Mucosa of rectum (tissue), 2 donors: ENCODE measurements at regions not wholly inside any gene's neighbourhood (a gene's known extent, or its start where the extent isn't known, plus 50 kb on each side); places are given as distances from the start of the nearest gene placed in this dataset.

ENCODE experiments used
- H3K27ac ChIP-seq, 2 donors: one replicate each; pipeline ENCODE4 v1.7.0; 2013; ENCODE audit warnings: inconsistent platforms in 2 of 2, low read depth in 2 of 2, low read length in 2 of 2
- H3K27me3 ChIP-seq, 2 donors: one replicate each; pipeline ENCODE4 v1.7.0; 2013; ENCODE audit warnings: low read length in 2 of 2; ENCODE audit not compliant: control insufficient read depth in 2 of 2, insufficient read depth in 2 of 2
- H3K36me3 ChIP-seq, 2 donors: one replicate each; pipeline ENCODE4 v1.7.0; 2013; ENCODE audit warnings: low read length in 2 of 2; ENCODE audit not compliant: control insufficient read depth in 2 of 2, insufficient read depth in 2 of 2
- H3K4me1 ChIP-seq, 2 donors: one replicate each; pipeline ENCODE4 v1.7.0; 2013; ENCODE audit warnings: low read length in 2 of 2, mild to moderate bottlenecking in 1 of 2; ENCODE audit not compliant: control insufficient read depth in 2 of 2, insufficient read depth in 2 of 2
- H3K4me3 ChIP-seq, 2 donors: one replicate each; pipeline ENCODE4 v1.7.0; 2013; ENCODE audit warnings: low read length in 2 of 2
- H3K9ac ChIP-seq, 2 donors: one replicate each; pipeline ENCODE4 v1.7.0; 2013; ENCODE audit warnings: low read length in 2 of 2, low read depth in 1 of 2, mild to moderate bottlenecking in 1 of 2
- H3K9me3 ChIP-seq, 2 donors: one replicate each; pipeline ENCODE4 v1.7.0; 2013; ENCODE audit warnings: low read length in 2 of 2; ENCODE audit not compliant: control insufficient read depth in 2 of 2
- donor health status: healthy.
- donor health status: Normal muscosa, but diverticular disease.

DNA sequence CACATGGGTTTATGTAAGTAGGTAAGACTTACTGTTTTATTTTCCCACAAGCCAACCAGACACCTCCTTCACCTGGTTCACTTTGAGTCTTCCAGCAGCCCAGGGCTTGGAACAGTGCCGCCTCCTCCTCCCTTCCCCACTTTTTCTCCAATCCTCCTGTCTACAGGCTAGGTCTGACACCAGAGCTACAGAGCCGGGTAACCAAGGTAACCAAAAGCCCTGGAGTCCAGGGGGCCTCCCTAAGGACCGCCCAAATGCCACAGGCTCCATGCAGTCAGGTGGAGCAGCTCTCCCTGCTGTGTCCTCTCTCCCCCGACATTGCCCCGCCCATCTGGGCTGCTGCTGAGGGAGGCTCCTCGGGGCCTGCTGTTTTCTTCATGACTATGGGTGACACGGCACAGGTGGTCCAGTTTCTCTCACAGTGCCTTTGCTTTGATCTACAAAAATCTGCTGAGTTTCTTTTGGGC is 138.0 kb upstream of the EFNA5 start:
- Histone ChIP-seq H3K4me3 (no peak overlapping the region), H3K27ac (no peak overlapping the region), H3K27me3 (no peaks in the 10 kb centered on the region), H3K9me3 (peaks cover 0 to 1% of the 10 kb centered on the region in 2 donors), H3K9ac (no peak overlapping the region), H3K36me3 (no peaks in the 10 kb centered on the region), H3K4me1 (no peaks in the 10 kb centered on the region)

DNA sequence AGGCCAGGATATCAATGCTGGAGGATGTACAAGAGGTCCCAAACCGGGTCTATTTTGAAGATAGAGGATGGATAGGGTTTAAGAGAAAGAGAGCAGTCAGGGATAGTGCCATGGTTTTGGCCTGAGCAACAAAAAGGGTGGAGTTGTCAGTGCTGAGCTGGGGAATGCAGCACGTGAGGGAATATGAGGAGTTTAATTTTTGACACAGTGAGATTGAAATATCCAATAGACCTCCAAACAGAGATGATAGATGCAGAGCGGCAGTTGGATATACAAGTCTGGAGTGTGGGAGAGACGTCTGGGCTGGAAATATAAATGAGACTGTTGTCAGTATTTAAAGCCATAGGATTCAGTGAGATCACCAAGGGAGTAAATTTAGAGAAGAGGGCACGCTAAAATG is 136.7 kb upstream of the EFNA5 start:
- no peaks in the 10 kb centered on the region for H3K36me3 ChIP-seq
- peaks cover 0 to 1% of the 10 kb centered on the region in 2 donors for H3K9me3 ChIP-seq
- H3K4me3 ChIP-seq, result no peak overlapping the region
- H3K27me3 ChIP-seq, result no peaks in the 10 kb centered on the region
- no peak overlapping the region for H3K9ac ChIP-seq
- no peak overlapping the region for H3K27ac ChIP-seq
- H3K4me1 ChIP-seq, result no peaks in the 10 kb centered on the region

DNA sequence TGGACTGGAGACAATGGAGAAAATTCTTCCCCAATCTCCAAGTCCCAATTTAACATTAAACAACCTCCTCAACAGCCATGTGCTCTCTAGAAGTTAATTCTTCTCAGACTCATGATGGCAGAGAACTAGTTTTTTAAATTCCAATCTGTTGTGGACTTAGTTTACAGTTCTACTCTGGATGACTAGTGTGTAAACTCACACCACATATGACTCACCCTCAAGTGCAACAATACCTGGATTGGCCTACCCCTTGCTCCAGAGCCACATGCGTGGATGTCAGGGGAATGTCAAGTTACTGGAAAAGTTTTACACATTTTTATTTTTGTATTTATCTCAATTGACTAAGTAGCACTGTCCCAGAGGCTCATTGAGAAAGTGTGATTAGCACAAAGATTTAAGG is 136.0 kb upstream of the EFNA5 start:
- Histone ChIP-seq H3K27me3 (no peaks in the 10 kb centered on the region), H3K36me3 (no peaks in the 10 kb centered on the region), H3K9me3 (peaks cover 0 to 1% of the 10 kb centered on the region in 2 donors), H3K4me3 (no peak overlapping the region), H3K9ac (no peak overlapping the region), H3K4me1 (no peaks in the 10 kb centered on the region), H3K27ac (no peak overlapping the region)

DNA sequence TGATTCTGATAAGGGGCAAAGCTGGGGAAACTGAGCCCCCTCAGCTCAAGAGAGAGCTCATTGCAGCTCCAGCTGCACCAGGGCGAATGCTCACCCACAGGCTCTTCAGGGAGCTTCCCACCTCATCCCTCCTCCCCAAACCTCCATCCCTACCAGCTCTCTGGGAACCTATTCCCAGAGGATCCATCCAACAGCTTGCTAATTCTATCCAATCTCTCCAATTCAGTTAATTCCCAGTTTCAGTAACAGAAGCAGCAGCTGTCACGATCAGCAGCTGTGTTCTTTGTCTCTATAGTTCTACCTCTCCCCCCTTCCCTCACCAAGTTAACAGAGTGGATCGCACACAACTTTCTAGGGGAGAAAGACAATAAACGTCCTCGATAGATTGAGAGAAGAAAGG is 135.5 kb upstream of the EFNA5 start:
- Histone ChIP-seq H3K4me1 (no peaks in the 10 kb centered on the region), H3K27ac (no peak overlapping the region), H3K9ac (no peak overlapping the region), H3K27me3 (no peaks in the 10 kb centered on the region), H3K36me3 (no peaks in the 10 kb centered on the region), H3K4me3 (no peak overlapping the region), H3K9me3 (peaks cover 0 to 1% of the 10 kb centered on the region in 2 donors)

DNA sequence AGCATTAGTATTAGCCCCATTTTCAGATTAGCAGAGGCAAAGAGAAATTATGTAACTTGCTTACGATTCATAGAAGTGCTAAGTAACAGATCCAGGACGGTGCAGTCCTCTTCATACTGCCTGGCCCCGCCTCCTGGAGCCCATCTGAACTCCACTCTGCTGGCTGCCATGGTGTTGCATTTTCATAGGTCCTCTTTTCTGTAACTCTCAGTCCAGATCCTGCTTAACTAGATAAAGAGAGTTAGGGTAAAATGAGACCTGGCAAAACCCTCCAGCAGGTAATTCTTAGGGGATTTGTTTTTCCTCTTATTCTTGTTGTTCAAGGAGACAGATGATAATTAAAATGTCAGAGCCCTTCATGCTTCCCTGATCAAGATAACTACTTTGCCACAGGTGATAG is 135.1 kb upstream of the EFNA5 start:
- H3K4me3 ChIP-seq, result no peak overlapping the region
- H3K27me3 ChIP-seq, result no peaks in the 10 kb centered on the region
- H3K36me3 ChIP-seq, result no peaks in the 10 kb centered on the region
- no peaks in the 10 kb centered on the region for H3K4me1 ChIP-seq
- H3K9ac ChIP-seq, result no peak overlapping the region
- H3K27ac ChIP-seq, result no peak overlapping the region
- peaks cover 0 to 1% of the 10 kb centered on the region in 2 donors for H3K9me3 ChIP-seq

DNA sequence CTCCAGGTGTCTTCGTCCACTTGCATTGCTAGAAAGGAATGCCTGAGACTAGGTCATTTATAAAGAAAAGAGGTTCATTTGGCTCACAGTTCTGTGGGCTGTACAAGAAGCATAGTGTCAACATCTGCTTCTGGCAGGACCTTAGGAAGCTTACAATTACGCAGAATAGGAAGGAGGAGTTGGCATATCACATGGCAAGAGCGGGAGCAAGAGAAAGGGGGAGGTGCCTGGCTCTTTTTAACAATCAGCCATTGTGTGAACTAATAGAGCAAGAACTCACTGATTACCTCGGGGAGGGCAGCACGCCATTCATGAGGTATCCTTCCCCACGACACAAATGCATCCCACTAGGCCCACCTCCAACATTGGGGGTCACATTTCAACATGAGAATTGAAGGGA is 134.4 kb upstream of the EFNA5 start:
- no peak overlapping the region for H3K9ac ChIP-seq
- H3K36me3 ChIP-seq, result no peaks in the 10 kb centered on the region
- no peak overlapping the region for H3K27ac ChIP-seq
- no peaks in the 10 kb centered on the region for H3K9me3 ChIP-seq
- H3K4me3 ChIP-seq, result no peak overlapping the region
- no peaks in the 10 kb centered on the region for H3K4me1 ChIP-seq
- H3K27me3 ChIP-seq, result no peaks in the 10 kb centered on the region

DNA sequence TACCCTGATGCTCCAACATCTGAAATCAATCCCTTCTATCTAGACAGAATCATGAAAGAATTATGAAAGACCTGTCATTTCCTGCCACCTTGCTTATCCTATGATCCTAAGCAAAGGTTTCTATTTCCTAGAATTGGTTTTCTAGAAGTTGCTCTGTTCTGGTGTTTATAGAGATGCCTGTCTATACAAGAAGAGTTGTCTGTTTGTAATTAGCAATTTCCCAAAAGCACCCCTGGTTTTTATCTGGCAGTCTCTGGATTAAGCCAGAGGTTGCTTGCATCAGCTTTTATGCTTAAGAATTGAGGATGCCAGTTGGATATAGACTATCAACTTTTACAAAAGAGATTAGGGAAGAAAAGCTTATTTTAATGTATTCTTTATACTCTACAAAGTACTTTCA is 133.0 kb upstream of the EFNA5 start:
- Histone ChIP-seq H3K36me3 (no peaks in the 10 kb centered on the region), H3K27ac (no peak overlapping the region), H3K4me1 (no peaks in the 10 kb centered on the region), H3K4me3 (no peak overlapping the region), H3K9ac (no peak overlapping the region), H3K9me3 (no peaks in the 10 kb centered on the region), H3K27me3 (no peaks in the 10 kb centered on the region)

DNA sequence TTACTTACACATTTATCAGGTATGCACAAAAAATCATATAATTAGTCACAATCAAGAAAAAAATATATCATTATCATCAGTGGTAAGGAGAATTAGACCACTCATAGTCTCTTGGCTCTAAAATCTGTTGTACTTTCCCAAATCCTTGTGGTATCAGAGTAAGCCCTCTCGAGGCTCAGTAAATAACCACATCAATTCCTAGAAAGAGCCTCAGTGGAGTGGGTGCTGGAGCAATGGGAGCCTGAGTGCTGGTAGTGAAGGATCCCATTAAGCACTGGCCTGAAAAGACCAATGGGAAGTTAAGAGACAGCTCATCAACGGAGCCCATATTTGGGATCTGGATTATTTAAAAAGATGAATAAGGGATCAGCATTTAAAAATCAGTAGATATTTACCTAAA is 130.3 kb upstream of the EFNA5 start:
- no peaks in the 10 kb centered on the region for H3K36me3 ChIP-seq
- no peak overlapping the region for H3K27ac ChIP-seq
- H3K4me1 ChIP-seq, result no peaks in the 10 kb centered on the region
- H3K27me3 ChIP-seq, result no peaks in the 10 kb centered on the region
- H3K9ac ChIP-seq, result no peak overlapping the region
- no peak overlapping the region for H3K4me3 ChIP-seq
- no peaks in the 10 kb centered on the region for H3K9me3 ChIP-seq

DNA sequence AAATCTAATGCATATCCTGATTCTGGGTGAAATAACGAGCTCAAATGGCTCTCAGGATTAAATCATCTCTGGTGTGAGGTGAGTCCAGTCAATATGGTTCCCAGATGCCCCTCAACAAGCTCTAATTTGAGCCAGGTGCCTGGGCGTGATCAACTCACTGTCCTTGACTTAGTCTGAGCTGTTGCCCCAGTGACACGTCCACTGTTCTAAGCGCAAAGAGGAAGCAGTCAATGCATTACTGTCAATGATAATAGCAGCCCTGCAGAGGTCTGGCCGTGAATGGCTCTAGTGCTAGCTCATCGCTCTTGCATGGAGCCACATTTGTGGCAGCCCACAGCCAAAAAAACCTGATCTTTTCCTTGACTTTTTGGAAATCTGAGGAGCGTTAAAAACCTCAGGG is 128.6 kb upstream of the EFNA5 start:
- no peak overlapping the region for H3K4me3 ChIP-seq
- no peaks in the 10 kb centered on the region for H3K9me3 ChIP-seq
- no peaks in the 10 kb centered on the region for H3K27me3 ChIP-seq
- H3K9ac ChIP-seq, result no peak overlapping the region
- no peaks in the 10 kb centered on the region for H3K36me3 ChIP-seq
- H3K4me1 ChIP-seq, result no peaks in the 10 kb centered on the region
- H3K27ac ChIP-seq, result no peak overlapping the region

DNA sequence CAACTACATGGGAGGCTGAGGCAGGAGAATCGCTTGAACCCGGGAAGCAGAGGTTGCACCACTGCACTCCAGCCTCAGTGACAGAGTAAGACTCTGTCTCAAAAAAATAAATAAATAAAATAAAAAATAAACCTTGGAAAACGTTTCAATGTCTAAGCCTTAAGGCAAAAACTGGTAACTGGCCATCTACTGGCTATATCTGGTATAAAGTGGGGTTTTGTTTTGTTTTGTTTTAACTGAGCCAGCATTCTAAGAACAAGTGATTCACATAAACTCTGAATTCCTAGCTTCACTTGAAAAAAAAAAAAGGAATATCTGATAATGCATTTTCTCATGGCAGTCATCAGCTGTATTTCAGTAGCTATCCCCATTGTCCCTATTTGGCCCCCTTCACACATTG is 126.1 kb upstream of the EFNA5 start:
- H3K4me3 ChIP-seq, result no peak overlapping the region
- no peak overlapping the region for H3K9ac ChIP-seq
- no peak overlapping the region for H3K27ac ChIP-seq
- no peaks in the 10 kb centered on the region for H3K4me1 ChIP-seq
- H3K9me3 ChIP-seq, result no peaks in the 10 kb centered on the region
- H3K27me3 ChIP-seq, result no peaks in the 10 kb centered on the region
- no peaks in the 10 kb centered on the region for H3K36me3 ChIP-seq

DNA sequence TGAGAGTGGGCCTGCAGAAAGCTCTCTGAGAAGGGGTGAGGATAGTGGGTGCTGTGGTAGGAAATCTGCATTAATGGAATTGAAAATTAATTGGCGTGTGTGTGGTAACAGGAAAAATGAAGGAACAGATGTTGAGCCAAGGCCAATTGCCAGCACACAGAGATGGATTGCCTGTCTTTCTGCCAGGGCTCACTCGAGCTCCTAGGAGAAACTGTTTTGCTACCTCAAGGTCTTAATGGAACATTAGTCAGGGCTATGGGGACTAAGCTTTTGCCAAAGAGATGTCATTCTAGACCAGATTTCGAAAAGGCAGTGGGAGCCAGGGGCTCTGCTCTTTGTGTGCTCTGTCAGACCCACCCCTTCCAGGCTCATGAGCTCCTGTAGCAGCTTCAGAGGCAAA is 124.0 kb upstream of the EFNA5 start:
- Histone ChIP-seq H3K9me3 (no peaks in the 10 kb centered on the region), H3K36me3 (no peaks in the 10 kb centered on the region), H3K4me1 (no peaks in the 10 kb centered on the region), H3K27me3 (no peaks in the 10 kb centered on the region), H3K9ac (no peak overlapping the region), H3K27ac (no peak overlapping the region), H3K4me3 (no peak overlapping the region)
